Breast epithelium (tissue), 4 donors: ENCODE measurements at regions not wholly inside any gene's neighbourhood (a gene's known extent, or its start where the extent isn't known, plus 50 kb on each side); places are given as distances from the start of the nearest gene placed in this dataset.

Source experiments
- DNase-seq, 2 donors: peaks; one replicate each; pipeline ENCODE4 v3.0.0-alpha.2; 2019; ENCODE audit warnings: low spot score in 2 of 2
- H3K27ac ChIP-seq, 2 donors: fragments of 200-600 bp; sonication (generic) in 1 of 2; one replicate each; pipeline ENCODE4 v1.5.1; 2016 to 2019; ENCODE audit warnings: mild to moderate bottlenecking in 1 of 2
- H3K27me3 ChIP-seq, 2 donors: fragments of 200-600 bp; sonication (generic) in 1 of 2; one replicate each; pipeline versions ENCODE4 v1.5.1 to v1.6.0; 2017 to 2019; ENCODE audit warnings: control low read depth in 1 of 2, mild to moderate bottlenecking in 1 of 2
- H3K36me3 ChIP-seq: fragments of 200-600 bp; one replicate; pipeline ENCODE4 v1.5.1; 2019
- H3K4me1 ChIP-seq, 2 donors: fragments of 200-600 bp; sonication (generic); one replicate each; pipeline ENCODE4 v1.5.1; 2016 to 2019; ENCODE audit warnings: control low read depth in 1 of 2
- H3K4me3 ChIP-seq, 3 donors: fragments of 200-600 bp; sonication (generic); 1 replicate in 2 of 3; 2 replicates in 1 of 3; pipeline ENCODE4 v1.5.1; 2016 to 2019; ENCODE audit warnings: mild to moderate bottlenecking in 3 of 3, moderate library complexity in 2 of 3
- H3K9me3 ChIP-seq, 2 donors: fragments of 200-600 bp; sonication (generic) in 1 of 2; one replicate each; pipeline ENCODE4 v1.5.1; 2016 to 2019; ENCODE audit warnings: control low read depth in 1 of 2
- CTCF ChIP-seq, 3 donors: fragments of 450-650 bp; IDR thresholded peaks; one replicate each; pipeline ENCODE4 v1.5.1; 2016 to 2017; ENCODE audit warnings: antibody characterized with exemption in 3 of 3, mild to moderate bottlenecking in 3 of 3, moderate library complexity in 3 of 3
- POLR2A ChIP-seq: fragments of 450-650 bp; IDR thresholded peaks from one replicate; pipeline ENCODE4 v1.6.1; 2016; ENCODE audit warnings: antibody characterized with exemption, mild to moderate bottlenecking, moderate library complexity
- POLR2AphosphoS5 ChIP-seq, 3 donors: sonication (generic); formaldehyde crosslinking; IDR thresholded peaks; one replicate each; pipeline ENCODE4 v1.6.1; 2017; ENCODE audit warnings: antibody characterized with exemption in 3 of 3
- intact Hi-C: fragments of 100-400 bp; cut with DNase I; formaldehyde crosslinking; loops from one replicate; pipeline ENCODE4 v1.15.1; 2023; ENCODE audit warnings: low total_unique reads

DNA sequence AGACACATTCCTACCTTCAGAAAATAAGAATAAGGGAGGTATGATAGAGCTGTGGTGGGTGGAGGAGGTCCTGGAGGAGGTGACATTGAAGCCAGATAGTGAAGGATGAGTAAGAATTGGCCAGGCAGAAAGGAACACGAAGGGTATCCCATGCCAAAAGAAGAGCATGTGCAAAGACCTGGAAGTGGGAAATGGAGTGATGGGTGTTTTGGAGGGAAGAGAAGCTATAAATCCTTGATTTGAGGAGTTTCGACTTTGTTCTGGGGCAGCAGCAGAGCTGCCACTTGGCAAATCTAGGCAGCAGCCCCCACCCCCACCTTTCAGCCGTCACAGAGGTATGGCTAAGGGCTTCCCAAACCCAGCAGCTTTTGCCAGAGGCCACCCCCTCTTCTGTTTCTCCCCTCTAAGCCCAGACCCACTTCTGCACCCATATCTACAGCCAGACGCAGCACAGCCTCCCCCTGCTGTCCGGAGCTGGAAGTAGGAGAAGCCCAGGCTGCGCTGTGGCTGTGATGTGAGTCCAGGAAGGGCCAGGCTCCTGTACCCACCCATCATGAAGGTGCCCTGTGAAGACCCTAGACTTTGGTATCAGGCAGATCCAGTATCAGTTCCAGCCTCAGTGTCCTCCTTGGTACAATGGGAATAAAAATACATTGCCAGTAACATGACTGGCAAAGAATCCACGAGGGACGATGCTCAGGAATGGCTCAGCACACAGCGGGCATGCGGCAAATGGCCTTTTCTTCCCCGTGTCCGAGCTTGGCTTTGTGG is 188.7 kb upstream of the LINGO1 start:
- intact Hi-C loops, result no loop called here
- peak in 1 of 2 donors; percentile 24 for DNase-seq

GRCh38 chr15:77819851-77820728 is 187.4 kb upstream of the LINGO1 start:
- Histone ChIP-seq H3K36me3 (no peaks in the 10 kb centered on the region), H3K4me1 (no peaks in the 10 kb centered on the region), H3K27me3 (peaks cover 9 to 68% of the 10 kb centered on the region in 2 donors), H3K4me3 (peak overlapping the region; percentile 18 to 66 (median 44)), H3K9me3 (no peaks in the 10 kb centered on the region), H3K27ac (no peak overlapping the region)
- DNase-seq, result no peak
- intact Hi-C loops, result no loop called here
- no peak for TF ChIP-seq POLR2A
- no peak for TF ChIP-seq POLR2AphosphoS5 (IDR thresholded peaks at IDR 0.05)
- TF ChIP-seq CTCF (IDR thresholded peaks at IDR 0.05), result no peak

More for the DNA sequence above, 188.7 kb upstream of the LINGO1 start:
- TF ChIP-seq CTCF (IDR thresholded peaks at IDR 0.05) (peak in 2 of 3 donors; percentile 40 to 59), POLR2A (no peak), POLR2AphosphoS5 (IDR thresholded peaks at IDR 0.05) (no peak)
- peak overlapping the region in 1 of 3 donors; percentile 8 for H3K4me3 ChIP-seq
- no peaks in the 10 kb centered on the region for H3K9me3 ChIP-seq
- H3K27me3 ChIP-seq, result peaks cover 9 to 55% of the 10 kb centered on the region in 2 donors
- no peaks in the 10 kb centered on the region for H3K4me1 ChIP-seq
- H3K36me3 ChIP-seq, result no peaks in the 10 kb centered on the region
- H3K27ac ChIP-seq, result no peak overlapping the region

DNA sequence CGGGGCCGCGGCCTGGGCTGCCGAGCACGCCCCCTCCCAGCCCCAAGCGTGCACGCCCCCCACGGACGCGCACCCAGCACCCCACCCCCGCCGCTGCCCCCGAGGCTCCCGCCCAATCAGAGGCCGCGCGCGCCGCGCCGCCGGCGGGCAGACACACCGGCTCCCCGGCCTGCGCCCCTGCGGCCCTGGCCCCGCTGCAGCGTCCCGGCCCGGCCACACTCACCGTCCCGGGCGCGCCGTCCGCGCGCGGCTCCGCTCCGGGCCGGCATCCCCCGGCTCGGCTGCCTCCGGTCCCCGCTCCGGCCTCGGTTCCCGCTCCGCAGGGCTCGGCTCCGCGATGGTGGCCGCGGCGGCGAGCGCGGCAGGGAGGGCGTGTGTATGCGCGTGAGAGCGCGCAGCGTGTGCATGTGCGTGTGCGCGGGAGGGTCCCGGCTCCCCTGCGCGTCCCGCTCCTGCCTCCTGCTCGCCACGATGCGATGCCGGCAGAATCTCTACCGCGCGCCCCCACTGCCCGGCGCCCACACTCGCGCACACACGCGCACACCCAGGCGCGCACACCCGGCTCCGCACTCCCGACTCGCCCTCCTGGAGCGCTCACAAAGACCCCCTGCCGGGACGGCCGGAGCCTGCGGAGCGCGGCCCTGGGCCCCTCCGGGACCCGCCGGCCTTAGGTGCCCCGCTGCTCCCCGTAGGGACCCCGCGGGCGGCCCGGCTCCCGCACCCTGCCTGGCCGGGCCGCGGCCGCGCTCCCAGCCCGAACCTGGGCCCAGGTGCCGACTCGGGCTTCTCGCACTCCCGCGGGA is 186.5 kb upstream of the LINGO1 start:
- Histone ChIP-seq H3K4me3 (peak overlapping the region; percentile 21 to 66 (median 44)), H3K27me3 (peaks cover 9 to 71% of the 10 kb centered on the region in 2 donors), H3K4me1 (no peaks in the 10 kb centered on the region), H3K27ac (no peak overlapping the region), H3K36me3 (no peaks in the 10 kb centered on the region), H3K9me3 (no peaks in the 10 kb centered on the region)
- no peak for DNase-seq
- TF ChIP-seq POLR2A (no peak), POLR2AphosphoS5 (IDR thresholded peaks at IDR 0.05) (no peak), CTCF (IDR thresholded peaks at IDR 0.05) (no peak)
- intact Hi-C loops, result no loop called here

- Histone ChIP-seq H3K9me3 (no peaks in the 10 kb centered on the region), H3K4me1 (no peaks in the 10 kb centered on the region), H3K36me3 (no peaks in the 10 kb centered on the region), H3K4me3 (peak overlapping the region in 2 of 3 donors; percentile 44 to 66), H3K27me3 (peaks cover 9 to 75% of the 10 kb centered on the region in 2 donors), H3K27ac (no peak overlapping the region)
- intact Hi-C loops, result no loop called here
- TF ChIP-seq POLR2AphosphoS5 (IDR thresholded peaks at IDR 0.05) (no peak), POLR2A (no peak), CTCF (IDR thresholded peaks at IDR 0.05) (no peak)
- DNase-seq, result no peak
These were observed 185.9 kb upstream of the LINGO1 start for GRCh38 chr15:77818484-77819047.
